PFSK-1 (cell line): ENCODE measurements at regions not wholly inside any gene's neighbourhood (a gene's known extent, or its start where the extent isn't known, plus 50 kb on each side); places are given as distances from the start of the nearest gene placed in this dataset.

ENCODE experiments used
- FOXP2 ChIP-seq: optimal IDR thresholded peaks from 2 replicates; pipeline ENCODE3; 2011; ENCODE audit warnings: borderline replicate concordance, control low read depth, inconsistent platforms; ENCODE audit not compliant: insufficient read depth; ENCODE audit errors: extremely low read length, extremely low read depth
- POLR2AphosphoS5 ChIP-seq: IDR thresholded peaks from 2 replicates; pipeline ENCODE4 v1.6.1; 2012; ENCODE audit warnings: low read depth, mild to moderate bottlenecking, control low read depth, low read length, moderate library complexity
- REST ChIP-seq, 2 experiments: IDR thresholded peaks; 2 replicates each; pipeline versions ENCODE4 v1.6.1 to v1.8.0; 2011 to 2012; ENCODE audit warnings: low read depth in 2 of 2, low read length in 2 of 2, control low read depth in 1 of 2, inconsistent platforms in 1 of 2, mild to moderate bottlenecking in 1 of 2, moderate library complexity in 1 of 2; ENCODE audit not compliant: insufficient read depth in 1 of 2
- SIN3A ChIP-seq: IDR thresholded peaks from 2 replicates; pipeline ENCODE4 v1.6.1; 2012; ENCODE audit warnings: mild to moderate bottlenecking, low read length, moderate library complexity, borderline replicate concordance; ENCODE audit not compliant: insufficient read depth
- TAF1 ChIP-seq: IDR thresholded peaks from 2 replicates; pipeline ENCODE4 v1.6.1; 2012; ENCODE audit warnings: low read length, control low read depth, borderline replicate concordance; ENCODE audit not compliant: insufficient read depth

- TF ChIP-seq POLR2AphosphoS5 (no peak), SIN3A (no peak), FOXP2 (no peak), REST (IDR thresholded peaks at IDR 0.05; ENCODE audit: insufficient read depth in 1 of 2, low read depth in 2 of 2, low read length in 2 of 2) (no peak), TAF1 (no peak)
These were observed 109.8 kb upstream of the ATXN1 start for GRCh38 chr6:16871047-16871446.

GRCh38 chr6:16868968-16869367 lies 107.7 kb upstream of the ATXN1 start:
- no peak for TF ChIP-seq TAF1
- no peak for TF ChIP-seq REST (IDR thresholded peaks at IDR 0.05; ENCODE audit: insufficient read depth in 1 of 2, low read depth in 2 of 2, low read length in 2 of 2)
- TF ChIP-seq SIN3A: no peak
- no peak for TF ChIP-seq POLR2AphosphoS5
- no peak for TF ChIP-seq FOXP2

- TF ChIP-seq SIN3A (no peak), REST (IDR thresholded peaks at IDR 0.05; ENCODE audit: insufficient read depth in 1 of 2, low read depth in 2 of 2, low read length in 2 of 2) (no peak), TAF1 (no peak), FOXP2 (no peak), POLR2AphosphoS5 (no peak)
These were observed 96.8 kb upstream of the ATXN1 start for GRCh38 chr6:16857969-16858592.

DNA sequence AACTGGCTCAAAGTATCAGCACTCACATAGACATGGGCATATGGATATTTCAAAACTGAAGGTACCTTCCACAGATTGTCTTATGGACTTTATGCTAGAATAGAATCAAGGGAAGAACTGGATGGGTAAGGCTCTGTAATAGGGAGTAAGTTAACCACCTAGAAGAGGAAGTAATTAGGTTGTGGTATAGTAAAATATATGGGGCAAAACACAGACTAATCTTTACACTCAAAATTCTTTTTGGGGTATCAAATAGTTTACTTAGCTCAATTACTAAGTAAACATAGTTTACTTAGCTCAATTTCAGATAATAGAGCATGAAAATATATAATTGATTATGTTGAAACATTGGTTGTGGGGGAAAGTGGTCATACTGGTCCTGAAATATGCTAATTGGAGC lies 94.2 kb upstream of the ATXN1 start:
- TF ChIP-seq POLR2AphosphoS5 (no peak), FOXP2 (no peak)

- no peak for TF ChIP-seq REST (IDR thresholded peaks at IDR 0.05; ENCODE audit: insufficient read depth in 1 of 2, low read depth in 2 of 2, low read length in 2 of 2)
These were observed 93.7 kb upstream of the ATXN1 start for GRCh38 chr6:16854986-16855385.

DNA sequence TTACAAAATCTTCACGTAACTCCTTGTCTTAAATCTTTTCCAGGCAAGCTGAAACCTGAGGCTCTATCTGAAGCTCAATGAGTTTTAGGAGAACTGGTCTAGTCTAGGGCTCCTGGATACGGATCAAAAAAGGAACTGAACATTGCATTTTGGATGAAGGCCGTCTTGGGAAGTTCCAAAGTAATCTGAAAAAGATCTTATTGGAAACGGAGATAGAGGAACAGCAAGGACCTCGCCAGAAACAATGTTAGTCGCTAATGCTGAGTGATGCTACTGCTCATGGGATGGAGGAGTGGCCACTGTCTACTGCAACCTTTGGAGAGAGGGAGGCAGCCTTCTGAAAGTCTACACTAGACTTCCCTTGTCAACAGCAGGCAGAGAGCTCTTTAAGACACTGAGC lies 91.4 kb upstream of the ATXN1 start:
- TF ChIP-seq TAF1: no peak
- no peak for TF ChIP-seq POLR2AphosphoS5
- TF ChIP-seq SIN3A: no peak
- TF ChIP-seq REST (IDR thresholded peaks at IDR 0.05; ENCODE audit: insufficient read depth in 1 of 2, low read depth in 2 of 2, low read length in 2 of 2): no peak
- no peak for TF ChIP-seq FOXP2
